ENCODE measurements at regions not wholly inside any gene's neighbourhood (a gene's known extent, or its start where the extent isn't known, plus 50 kb on each side); places are given as distances from the start of the nearest gene placed in this dataset.

DNA sequence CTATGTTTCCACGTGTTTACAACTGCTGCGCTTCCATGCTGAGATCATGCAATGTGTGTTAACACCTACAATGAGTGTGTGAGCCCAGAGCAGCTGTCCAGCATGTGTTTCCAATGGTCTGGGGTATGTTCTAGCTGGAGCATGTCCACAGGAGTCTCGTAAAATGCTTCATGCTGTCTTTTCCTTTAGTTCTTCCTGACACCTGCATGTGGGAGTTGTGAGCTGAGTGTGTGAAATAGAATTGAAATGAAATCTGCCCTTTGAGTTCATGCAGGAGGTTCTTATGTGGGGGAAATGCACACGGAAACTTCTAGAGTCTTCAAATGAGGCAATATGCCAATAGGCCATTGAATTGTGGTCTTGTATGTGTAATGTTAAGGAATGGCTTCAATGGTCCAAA is 205.1 kb downstream of the RND3 start:
- no peak for TF ChIP-seq EZH2 (IDR thresholded peaks at IDR 0.05; ENCODE audit: borderline replicate concordance, low read length)
- no peak for TF ChIP-seq CTCF (conservative IDR thresholded peaks at IDR 0.05 in 1 of 2, IDR thresholded peaks at IDR 0.05 in 1 of 2; ENCODE audit: extremely low read depth in 1 of 2, insufficient read depth in 1 of 2, low read depth in 1 of 2, low read length in 2 of 2)
